Neural progenitor cell (in vitro differentiated cells): ENCODE measurements at regions not wholly inside any gene's neighbourhood (a gene's known extent, or its start where the extent isn't known, plus 50 kb on each side); places are given as distances from the start of the nearest gene placed in this dataset.

Experiments
- DNase-seq: peaks from one replicate; pipeline ENCODE4 v3.0.0-alpha.2; 2016; ENCODE audit warnings: low spot score
- H2AFZ ChIP-seq: fragments of 200-600 bp; sonication (generic); replicated peaks from 2 replicates; pipeline ENCODE4 v1.6.1; 2016; ENCODE audit warnings: antibody characterized with exemption
- H3F3A ChIP-seq: fragments of 200-600 bp; sonication (generic); 2 replicates; pipeline ENCODE4 v1.6.1; 2016; ENCODE audit warnings: antibody characterized with exemption, low read depth
- H3K27ac ChIP-seq: fragments of 200-600 bp; sonication (generic); 2 replicates; pipeline ENCODE4 v1.5.1; 2016; ENCODE audit warnings: mild to moderate bottlenecking
- H3K27me3 ChIP-seq: fragments of 200-600 bp; sonication (generic); 2 replicates; pipeline ENCODE4 v1.6.1; 2016; ENCODE audit warnings: mild to moderate bottlenecking, moderate library complexity
- H3K36me3 ChIP-seq: fragments of 200-600 bp; sonication (generic); 2 replicates; pipeline ENCODE4 v1.5.1; 2016
- H3K4me1 ChIP-seq: fragments of 200-600 bp; sonication (generic); 2 replicates; pipeline ENCODE4 v1.6.1; 2016; ENCODE audit warnings: mixed run types
- H3K4me2 ChIP-seq: fragments of 200-600 bp; sonication (generic); 2 replicates; pipeline ENCODE4 v1.6.1; 2016
- H3K4me3 ChIP-seq: fragments of 200-600 bp; sonication (generic); 2 replicates; pipeline ENCODE4 v1.5.1; 2016
- H3K79me2 ChIP-seq: fragments of 200-600 bp; sonication (generic); 2 replicates; pipeline ENCODE4 v1.6.1; 2016; ENCODE audit warnings: low read depth
- H3K9ac ChIP-seq: fragments of 200-600 bp; sonication (generic); 2 replicates; pipeline ENCODE4 v1.6.1; 2016
- H3K9me3 ChIP-seq: fragments of 200-600 bp; sonication (generic); 2 replicates; pipeline ENCODE4 v1.5.1; 2016; ENCODE audit warnings: low read depth
- H4K20me1 ChIP-seq: fragments of 200-600 bp; sonication (generic); 2 replicates; pipeline ENCODE4 v1.6.1; 2016; ENCODE audit warnings: low read depth
- H3K27ac Mint-ChIP-seq: 3 replicates; pipeline ENCODE4 v1.8.0; 2021; ENCODE audit warnings: mixed read lengths
- H3K27me3 Mint-ChIP-seq: 2 replicates; pipeline ENCODE4 v1.8.0; 2022; ENCODE audit warnings: low read depth, mild to moderate bottlenecking, inconsistent platforms, moderate library complexity, mixed read lengths; ENCODE audit not compliant: insufficient read depth
- H3K36me3 Mint-ChIP-seq: 3 replicates; pipeline ENCODE4 v1.8.0; 2021; ENCODE audit warnings: mixed read lengths
- H3K4me1 Mint-ChIP-seq: 3 replicates; pipeline ENCODE4 v1.8.0; 2021; ENCODE audit warnings: mixed read lengths
- H3K4me3 Mint-ChIP-seq: 3 replicates; pipeline ENCODE4 v1.8.0; 2021; ENCODE audit warnings: mild to moderate bottlenecking, moderate library complexity, mixed read lengths
- H3K9me3 Mint-ChIP-seq: 3 replicates; pipeline ENCODE4 v1.8.0; 2020; ENCODE audit warnings: mixed read lengths
- CTCF ChIP-seq: fragments of 200-600 bp; sonication (generic); IDR thresholded peaks from 2 replicates; pipeline ENCODE4 v1.5.1; 2017; ENCODE audit warnings: antibody characterized with exemption, mild to moderate bottlenecking
- EZH2 ChIP-seq: fragments of 200-600 bp; sonication (generic); IDR thresholded peaks from 2 replicates; pipeline ENCODE4 v1.6.1; 2017; ENCODE audit warnings: antibody characterized with exemption, mild to moderate bottlenecking, moderate library complexity
- EZH2phosphoT487 ChIP-seq: fragments of 200-600 bp; sonication (generic); IDR thresholded peaks from 2 replicates; pipeline ENCODE4 v1.6.1; 2017; ENCODE audit warnings: antibody characterized with exemption

GRCh38 chr5:135718651-135719050 is 115.8 kb upstream of the SLC25A48 start:
- H3K27ac Mint-ChIP-seq: no peak overlapping the region
- no peak overlapping the region for H3K4me3 Mint-ChIP-seq
- peaks cover 12% of the 10 kb centered on the region for H3K4me1 Mint-ChIP-seq

GRCh38 chr5:135718151-135718550 is 116.3 kb upstream of the SLC25A48 start:
- H3K9me3 Mint-ChIP-seq: no peaks in the 10 kb centered on the region
- Histone ChIP-seq H3K4me3 (no peak overlapping the region), H4K20me1 (no peaks in the 10 kb centered on the region), H3K4me1 (no peaks in the 10 kb centered on the region), H3K9me3 (no peaks in the 10 kb centered on the region), H3K79me2 (no peaks in the 10 kb centered on the region), H3K36me3 (no peaks in the 10 kb centered on the region), H3K27ac (no peak overlapping the region), H3F3A (no peaks in the 10 kb centered on the region), H3K9ac (no peak overlapping the region), H3K27me3 (no peaks in the 10 kb centered on the region), H2AFZ (no peak overlapping the region), H3K4me2 (no peak overlapping the region)
- H3K27ac Mint-ChIP-seq: no peak overlapping the region
- peaks cover 9% of the 10 kb centered on the region for H3K4me1 Mint-ChIP-seq
- peaks cover 7% of the 10 kb centered on the region for H3K27me3 Mint-ChIP-seq
- H3K36me3 Mint-ChIP-seq: no peaks in the 10 kb centered on the region
- no peak for TF ChIP-seq EZH2
- TF ChIP-seq EZH2phosphoT487: no peak
- no peak for TF ChIP-seq CTCF
- H3K4me3 Mint-ChIP-seq: no peak overlapping the region
- no peak for DNase-seq

More at GRCh38 chr5:135718651-135719050, 115.8 kb upstream of the SLC25A48 start:
- no peaks in the 10 kb centered on the region for H3K27me3 ChIP-seq
- H3K36me3 ChIP-seq: no peaks in the 10 kb centered on the region
- H3K9me3 ChIP-seq: no peaks in the 10 kb centered on the region
- TF ChIP-seq EZH2phosphoT487 (no peak), EZH2 (no peak), CTCF (no peak)
- H3K27ac ChIP-seq: no peak overlapping the region
- peaks cover 4% of the 10 kb centered on the region for H3K4me1 ChIP-seq
- H3K36me3 Mint-ChIP-seq: no peaks in the 10 kb centered on the region
- H3K4me2 ChIP-seq: no peak overlapping the region
- no peaks in the 10 kb centered on the region for H3F3A ChIP-seq
- H3K4me3 ChIP-seq: no peak overlapping the region
- DNase-seq: no peak
- no peak overlapping the region for H3K9ac ChIP-seq
- H2AFZ ChIP-seq: no peak overlapping the region
- H3K79me2 ChIP-seq: no peaks in the 10 kb centered on the region
- H3K9me3 Mint-ChIP-seq: no peaks in the 10 kb centered on the region
- peaks cover 7% of the 10 kb centered on the region for H3K27me3 Mint-ChIP-seq
- no peaks in the 10 kb centered on the region for H4K20me1 ChIP-seq

GRCh38 chr5:135715267-135716055 is 119.0 kb upstream of the SLC25A48 start:
- Histone ChIP-seq H3K9me3 (no peaks in the 10 kb centered on the region), H3F3A (no peaks in the 10 kb centered on the region), H3K4me2 (no peak overlapping the region), H2AFZ (no peak overlapping the region), H3K27ac (no peak overlapping the region), H4K20me1 (no peaks in the 10 kb centered on the region), H3K27me3 (no peaks in the 10 kb centered on the region), H3K79me2 (no peaks in the 10 kb centered on the region), H3K36me3 (no peaks in the 10 kb centered on the region), H3K4me3 (no peak overlapping the region), H3K4me1 (no peaks in the 10 kb centered on the region), H3K9ac (no peak overlapping the region)
- Mint-ChIP-seq H3K4me3 (no peak overlapping the region), H3K27me3 (peaks cover 8% of the 10 kb centered on the region), H3K4me1 (peaks cover 6% of the 10 kb centered on the region), H3K9me3 (no peaks in the 10 kb centered on the region), H3K27ac (no peak overlapping the region), H3K36me3 (no peaks in the 10 kb centered on the region)
- TF ChIP-seq EZH2 (no peak), CTCF (no peak), EZH2phosphoT487 (no peak)
- no peak for DNase-seq
